Prostate gland (tissue), 2 donors: ENCODE measurements at regions not wholly inside any gene's neighbourhood (a gene's known extent, or its start where the extent isn't known, plus 50 kb on each side); places are given as distances from the start of the nearest gene placed in this dataset.

ENCODE experiments used
- CTCF ChIP-seq, 4 experiments: fragments of 200-600 bp in 2 of 4; fragments of 450-650 bp in 2 of 4; sonication (generic) in 2 of 4; IDR thresholded peaks; 1 replicate in 3 of 4; 2 replicates in 1 of 4; pipeline ENCODE4 v1.5.1; 2016 to 2019; ENCODE audit warnings: antibody characterized with exemption in 4 of 4, mild to moderate bottlenecking in 2 of 4, moderate library complexity in 2 of 4
- POLR2A ChIP-seq: fragments of 450-650 bp; IDR thresholded peaks from one replicate; pipeline ENCODE4 v1.6.1; 2016; ENCODE audit warnings: antibody characterized with exemption, mild to moderate bottlenecking

DNA sequence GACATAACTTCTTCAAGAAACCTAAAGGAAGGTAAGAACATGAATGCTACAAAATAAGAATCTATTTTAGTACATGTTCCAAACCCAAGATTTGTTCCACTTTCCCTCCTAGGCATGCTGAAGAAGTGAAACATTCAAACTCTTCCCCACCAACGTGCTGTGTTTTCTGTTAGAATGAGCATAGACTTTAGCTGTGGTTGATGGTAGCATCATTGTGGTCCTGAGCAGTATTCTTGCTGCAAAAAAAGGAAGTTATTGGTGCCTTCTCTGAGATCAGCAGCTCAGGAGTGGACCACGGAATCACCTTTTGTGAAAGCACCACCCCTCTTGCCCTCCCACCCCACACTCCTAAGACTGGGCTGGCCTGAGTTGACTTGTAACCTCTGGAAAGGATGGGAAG, 100.4 kb upstream of the POGK start:
- TF ChIP-seq CTCF (IDR thresholded peaks at IDR 0.05), result no peak
- no peak for TF ChIP-seq POLR2A
